A549 (cell line): ENCODE measurements at regions not wholly inside any gene's neighbourhood (a gene's known extent, or its start where the extent isn't known, plus 50 kb on each side); places are given as distances from the start of the nearest gene placed in this dataset.

Experiments
- ATAC-seq, 2 experiments: fragments of 200-7000 bp in 1 of 2; fragments of >200 bp in 1 of 2; cut with Nextera tagmentation in 1 of 2; cut with Tn5 transposase in 1 of 2; 3 replicates each; pipeline versions ENCODE4 v1.8.0 to v1.9.1; 2018 to 2020; ENCODE audit warnings: mild to moderate bottlenecking in 1 of 2, moderate library complexity in 1 of 2
- CTCF ChIA-PET: fragments of 300-600 bp; sonication (Branson Sonifier 250); formaldehyde crosslinking; extraction: SDS; loops from one replicate; lab custom pipeline; 2021; ENCODE audit warnings: antibody characterized with exemption, inconsistent platforms; lab: Yijun Ruan, JAX
- POLR2A ChIA-PET: fragments of 350-600 bp; formaldehyde crosslinking; extraction: SDS; loops from one replicate; lab custom pipeline; 2021; ENCODE audit warnings: antibody characterized with exemption, inconsistent platforms; lab: Yijun Ruan, JAX
- DNase-seq, 2 experiments: peaks; one replicate each; pipeline versions ENCODE4 v3.0.0 to v3.0.0-alpha.2; 2011 to 2016; ENCODE audit warnings: low read depth in 1 of 2, low spot score in 1 of 2
- FAIRE-seq: peaks from 2 replicates; lab custom pipeline; 2011; peaks lifted over from hg19 to GRCh38; lab: Jason Lieb, UNC
- H3K27ac ChIP-seq, 2 experiments: fragments of >200 bp; sonication (Bioruptor Twin); formaldehyde crosslinking; 3 replicates each; pipeline ENCODE4 v1.5.1; 2016 to 2017
- H3K4me1 ChIP-seq: fragments of >200 bp; sonication (Bioruptor Twin); formaldehyde crosslinking; 3 replicates; pipeline ENCODE4 v1.6.1; 2016
- H3K4me2 ChIP-seq: fragments of >200 bp; sonication (Bioruptor Twin); formaldehyde crosslinking; 3 replicates; pipeline ENCODE4 v1.6.1; 2016
- H3K4me3 ChIP-seq: fragments of >200 bp; sonication (Bioruptor Twin); formaldehyde crosslinking; 3 replicates; pipeline ENCODE4 v1.5.1; 2016
- H3K9me3 ChIP-seq: fragments of >200 bp; sonication (Bioruptor Twin); formaldehyde crosslinking; 3 replicates; pipeline ENCODE4 v1.6.1; 2016
- ATOH8 ChIP-seq: fragments of 250-450 bp; sonication (Bioruptor Pico); IDR thresholded peaks from 2 replicates; pipeline ENCODE4 v1.5.0; 2020; ENCODE audit warnings: low read depth, mild to moderate bottlenecking, moderate library complexity
- BCL3 ChIP-seq: fragments of >200 bp; sonication (Bioruptor Twin); formaldehyde crosslinking; IDR thresholded peaks from 3 replicates; pipeline ENCODE4 v1.6.1; 2016
- CHD4 ChIP-seq: fragments of 200-600 bp; sonication (generic); IDR thresholded peaks from 2 replicates; pipeline ENCODE4 v1.6.1; 2016; ENCODE audit warnings: antibody characterized with exemption, mild to moderate bottlenecking, borderline replicate concordance
- EHMT2 ChIP-seq: fragments of 200-600 bp; sonication (generic); IDR thresholded peaks from 2 replicates; pipeline ENCODE4 v1.6.1; 2016; ENCODE audit warnings: antibody characterized with exemption, low read depth, mild to moderate bottlenecking, moderate library complexity
- ESRRA ChIP-seq: fragments of 150-350 bp; IDR thresholded peaks from 2 replicates; pipeline ENCODE4 v1.6.1; 2014; ENCODE audit warnings: mild to moderate bottlenecking, low read length, borderline replicate concordance
- FOSL2 ChIP-seq, 2 experiments: fragments of 450-650 bp in 1 of 2; fragments of >200 bp in 1 of 2; sonication (Bioruptor Twin) in 1 of 2; formaldehyde crosslinking; IDR thresholded peaks; 2 replicates each; pipeline versions ENCODE4 v1.5.0 to v1.6.1; 2016 to 2020; ENCODE audit warnings: mild to moderate bottlenecking in 1 of 2, moderate library complexity in 1 of 2
- HDAC2 ChIP-seq: fragments of 200-600 bp; sonication (generic); IDR thresholded peaks from 2 replicates; pipeline ENCODE4 v1.6.1; 2016
- HES2 ChIP-seq: fragments of >200 bp; sonication (Bioruptor Twin); formaldehyde crosslinking; IDR thresholded peaks from 2 replicates; pipeline ENCODE4 v1.6.1; 2016
- HMGXB4 ChIP-seq: fragments of 250-450 bp; sonication (Bioruptor Pico); IDR thresholded peaks from 2 replicates; pipeline ENCODE4 v1.5.0; 2021; ENCODE audit warnings: mild to moderate bottlenecking, moderate library complexity, borderline replicate concordance
- HOXA7 ChIP-seq: fragments of 250-450 bp; sonication (Bioruptor Pico); IDR thresholded peaks from 2 replicates; pipeline ENCODE4 v1.5.0; 2020; ENCODE audit warnings: mild to moderate bottlenecking, moderate library complexity
- KDM1A ChIP-seq: fragments of 200-600 bp; sonication (generic); IDR thresholded peaks from 2 replicates; pipeline ENCODE4 v1.6.1; 2016; ENCODE audit warnings: low read depth, mild to moderate bottlenecking
- KDM5A ChIP-seq: fragments of 200-600 bp; sonication (generic); IDR thresholded peaks from 2 replicates; pipeline ENCODE4 v1.6.1; 2016; ENCODE audit warnings: antibody characterized with exemption, mild to moderate bottlenecking
- MAX ChIP-seq: IDR thresholded peaks from 2 replicates; pipeline ENCODE4 v1.6.1; 2012
- NPAS2 ChIP-seq: fragments of 250-450 bp; sonication (Bioruptor Pico); IDR thresholded peaks from 2 replicates; pipeline ENCODE4 v1.8.0; 2022; ENCODE audit warnings: mild to moderate bottlenecking, moderate library complexity, borderline replicate concordance
- PHF8 ChIP-seq: fragments of 200-600 bp; sonication (generic); IDR thresholded peaks from 2 replicates; pipeline ENCODE4 v1.6.1; 2016; ENCODE audit warnings: low read depth, mild to moderate bottlenecking, antibody characterized with exemption, moderate library complexity, borderline replicate concordance
- RNF2 ChIP-seq: fragments of 200-600 bp; sonication (generic); IDR thresholded peaks from 2 replicates; pipeline ENCODE4 v1.6.1; 2016; ENCODE audit warnings: low read depth, mild to moderate bottlenecking, antibody characterized with exemption, moderate library complexity, borderline replicate concordance
- SMC3 ChIP-seq: fragments of >200 bp; sonication (Bioruptor Twin); formaldehyde crosslinking; IDR thresholded peaks from 3 replicates; pipeline ENCODE4 v1.6.1; 2018; ENCODE audit warnings: inconsistent platforms
- SREBF2 ChIP-seq: fragments of 450-650 bp; IDR thresholded peaks from 2 replicates; pipeline ENCODE4 v1.6.1; 2014; ENCODE audit warnings: mild to moderate bottlenecking, moderate library complexity
- TFCP2L1 ChIP-seq: fragments of 250-450 bp; sonication (Bioruptor Pico); IDR thresholded peaks from 2 replicates; pipeline ENCODE4 v1.5.0; 2021; ENCODE audit warnings: mild to moderate bottlenecking
- TP53 ChIP-seq: fragments of 250-450 bp; sonication (Bioruptor Pico); IDR thresholded peaks from 2 replicates; pipeline ENCODE4 v1.5.0; 2021; ENCODE audit warnings: mild to moderate bottlenecking, moderate library complexity
- ZC3H11A ChIP-seq: fragments of 450-650 bp; IDR thresholded peaks from 2 replicates; pipeline ENCODE4 v1.6.1; 2014; ENCODE audit warnings: antibody characterized with exemption, mild to moderate bottlenecking
- WGBS: methylation state at CpG from one replicate; pipeline ENCODE4 v1.1.6; 2017; ENCODE audit errors: missing lambda C conversion rate; 5-methylcytosine and 5-hydroxymethylcytosine counted together

- TF ChIP-seq ATOH8 (CRISPR knock-in tag) (no peak), HOXA7 (CRISPR knock-in tag) (no peak)
These were observed 111.8 kb upstream of the ANKRD1 start (continued) for GRCh38 chr10:91032611-91033206.

- no peak for DNase-seq
- ChIA-PET CTCF (interaction anchor here (0.8 to 2.6 kb wide), 4 partner anchors 9 to 217 kb away, joined by 3 to 7 read pairs (median 4); no protein-coding TSS in a partner anchor), POLR2A (no interaction called here)
- Histone ChIP-seq H3K4me2 (peak overlapping the region; percentile 6; the same call in 1 of the 3 replicates), H3K4me1 (peaks cover 11% of the 10 kb centered on the region; the same call in 2 of the 3 replicates), H3K27ac (no peak overlapping the region), H3K9me3 (no peaks in the 10 kb centered on the region), H3K4me3 (no peak overlapping the region)
- no peak for FAIRE-seq
- 86% methylated on average over 6 of the region's 6 CpGs for WGBS
- TF ChIP-seq BCL3 (no peak), CHD4 (no peak), HES2 (no peak), TFCP2L1 (CRISPR knock-in tag) (no peak), KDM1A (no peak), ESRRA (no peak), ZC3H11A (no peak), SMC3 (no peak), NPAS2 (CRISPR knock-in tag) (no peak), PHF8 (no peak), SREBF2 (no peak), EHMT2 (no peak), FOSL2 (IDR thresholded peaks at IDR 0.05) (no peak), FOSL2 (CRISPR knock-in tag; IDR thresholded peaks at IDR 0.05) (no peak), HOXA7 (CRISPR knock-in tag) (no peak), MAX (no peak), HDAC2 (no peak), RNF2 (no peak), HMGXB4 (CRISPR knock-in tag) (no peak), KDM5A (no peak), TP53 (CRISPR knock-in tag) (no peak)
- no peak for ATAC-seq
These were observed 112.5 kb upstream of the ANKRD1 start for GRCh38 chr10:91033324-91033950.
